Kidney epithelial cell (primary cell): ENCODE measurements at regions not wholly inside any gene's neighbourhood (a gene's known extent, or its start where the extent isn't known, plus 50 kb on each side); places are given as distances from the start of the nearest gene placed in this dataset.

Experiments
- DNase-seq: peaks from one replicate; pipeline ENCODE4 v3.0.0-alpha.2; 2010; ENCODE audit warnings: low read depth
- H3K27me3 ChIP-seq: 2 replicates; pipeline ENCODE4 v1.6.0; 2011; ENCODE audit warnings: low read length; ENCODE audit not compliant: control insufficient read depth, insufficient read depth
- H3K36me3 ChIP-seq: 2 replicates; pipeline ENCODE4 v1.5.1; 2011; ENCODE audit warnings: low read length; ENCODE audit not compliant: control insufficient read depth, insufficient read depth
- H3K4me3 ChIP-seq: 2 replicates; pipeline ENCODE4 v1.5.1; 2011; ENCODE audit warnings: low read depth, mild to moderate bottlenecking, control low read depth, low read length
- TF ChIP-seq, protein P1 (sequence below): IDR thresholded peaks from 2 replicates; pipeline ENCODE4 v1.5.1; 2011; ENCODE audit warnings: mild to moderate bottlenecking, moderate library complexity, low read length, control low read depth, inconsistent platforms; ENCODE audit not compliant: insufficient read depth, poor library complexity, severe bottlenecking

DNA sequence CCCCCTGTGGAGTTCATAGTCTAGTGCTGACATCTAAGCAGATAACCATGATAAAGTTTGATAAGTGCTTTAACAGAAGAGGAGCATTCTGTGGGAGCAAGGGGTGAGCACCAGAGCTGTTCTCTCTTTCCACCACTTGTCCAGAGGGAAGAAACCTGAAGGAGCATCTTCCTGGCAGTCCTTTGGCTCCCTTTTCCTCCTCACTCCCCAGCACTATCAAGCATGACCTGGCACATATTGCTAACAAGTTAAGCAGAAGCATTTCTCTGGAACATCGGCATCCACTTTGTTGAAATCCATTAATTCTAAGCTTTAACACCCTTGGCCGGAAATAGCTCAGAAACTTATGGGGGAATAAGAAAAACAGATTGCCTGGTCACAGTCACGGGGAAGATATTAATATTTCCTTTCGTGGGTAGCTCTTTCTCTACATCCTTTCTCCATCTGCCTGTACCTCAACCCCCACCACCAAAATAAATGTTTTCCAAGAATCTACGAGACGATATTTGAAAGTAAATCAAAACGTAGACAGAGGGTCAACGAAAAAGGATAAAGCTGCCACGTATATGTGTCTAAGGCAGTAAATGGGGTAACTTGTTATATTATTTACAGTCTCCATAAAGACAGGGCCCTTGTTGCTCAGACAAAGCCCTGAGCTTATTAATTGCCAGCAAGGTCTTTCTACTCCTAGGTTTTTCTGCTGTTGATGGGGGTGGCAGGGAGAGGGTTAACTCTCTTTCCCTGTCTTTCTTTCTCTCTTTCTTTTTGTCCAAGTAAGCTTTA is 351.4 kb downstream of the NUF2 start:
- H3K27me3 ChIP-seq = no peaks in the 10 kb centered on the region
- TF ChIP-seq, protein P1, sequence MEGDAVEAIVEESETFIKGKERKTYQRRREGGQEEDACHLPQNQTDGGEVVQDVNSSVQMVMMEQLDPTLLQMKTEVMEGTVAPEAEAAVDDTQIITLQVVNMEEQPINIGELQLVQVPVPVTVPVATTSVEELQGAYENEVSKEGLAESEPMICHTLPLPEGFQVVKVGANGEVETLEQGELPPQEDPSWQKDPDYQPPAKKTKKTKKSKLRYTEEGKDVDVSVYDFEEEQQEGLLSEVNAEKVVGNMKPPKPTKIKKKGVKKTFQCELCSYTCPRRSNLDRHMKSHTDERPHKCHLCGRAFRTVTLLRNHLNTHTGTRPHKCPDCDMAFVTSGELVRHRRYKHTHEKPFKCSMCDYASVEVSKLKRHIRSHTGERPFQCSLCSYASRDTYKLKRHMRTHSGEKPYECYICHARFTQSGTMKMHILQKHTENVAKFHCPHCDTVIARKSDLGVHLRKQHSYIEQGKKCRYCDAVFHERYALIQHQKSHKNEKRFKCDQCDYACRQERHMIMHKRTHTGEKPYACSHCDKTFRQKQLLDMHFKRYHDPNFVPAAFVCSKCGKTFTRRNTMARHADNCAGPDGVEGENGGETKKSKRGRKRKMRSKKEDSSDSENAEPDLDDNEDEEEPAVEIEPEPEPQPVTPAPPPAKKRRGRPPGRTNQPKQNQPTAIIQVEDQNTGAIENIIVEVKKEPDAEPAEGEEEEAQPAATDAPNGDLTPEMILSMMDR = no peak
- H3K36me3 ChIP-seq = no peaks in the 10 kb centered on the region
- no peak overlapping the region for H3K4me3 ChIP-seq
- DNase-seq = no peak

DNA sequence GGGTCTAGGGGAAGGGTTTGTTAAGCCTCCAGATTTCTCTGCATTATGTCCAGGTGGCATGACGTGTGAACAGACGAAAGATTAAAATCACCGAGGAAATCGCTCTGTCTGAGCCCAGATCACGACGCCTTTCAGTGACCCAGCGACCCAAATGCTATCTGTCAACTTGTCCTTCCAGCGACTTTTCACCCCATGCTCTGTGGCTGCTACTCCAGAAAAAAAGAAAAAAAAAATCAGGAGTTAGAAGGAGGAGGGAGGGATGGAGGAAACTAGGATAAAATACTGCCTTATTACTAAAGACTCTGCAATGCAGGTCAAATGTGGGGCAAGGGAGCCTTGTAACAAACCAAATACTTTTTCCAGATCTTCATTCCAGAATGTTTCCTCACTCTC is 352.0 kb downstream of the NUF2 start:
- TF ChIP-seq, protein P1 = no peak
- Histone ChIP-seq H3K27me3 (no peaks in the 10 kb centered on the region), H3K36me3 (no peaks in the 10 kb centered on the region), H3K4me3 (no peak overlapping the region)
- no peak for DNase-seq

DNA sequence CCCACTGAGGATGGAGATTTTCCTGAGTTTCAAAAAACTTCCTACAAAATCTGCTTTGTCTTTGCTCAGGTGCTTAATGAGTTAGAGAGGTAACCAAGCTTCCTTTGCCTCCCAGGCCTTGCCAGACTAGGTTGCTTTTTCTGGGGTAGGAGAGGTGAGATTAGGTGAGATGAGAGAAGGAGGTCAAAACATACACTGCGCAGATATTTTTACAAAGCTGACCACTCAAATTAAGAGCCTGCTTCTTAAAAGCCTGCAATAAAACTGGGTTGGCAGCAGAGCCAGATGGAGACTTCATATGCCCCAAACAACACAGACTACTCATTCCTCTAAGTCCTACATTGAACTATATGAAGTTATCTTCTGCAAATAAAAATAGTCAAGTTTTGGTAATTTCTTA is 352.5 kb downstream of the NUF2 start:
- Histone ChIP-seq H3K27me3 (no peaks in the 10 kb centered on the region), H3K4me3 (no peak overlapping the region), H3K36me3 (no peaks in the 10 kb centered on the region)
- TF ChIP-seq, protein P1 = no peak
- no peak for DNase-seq

DNA sequence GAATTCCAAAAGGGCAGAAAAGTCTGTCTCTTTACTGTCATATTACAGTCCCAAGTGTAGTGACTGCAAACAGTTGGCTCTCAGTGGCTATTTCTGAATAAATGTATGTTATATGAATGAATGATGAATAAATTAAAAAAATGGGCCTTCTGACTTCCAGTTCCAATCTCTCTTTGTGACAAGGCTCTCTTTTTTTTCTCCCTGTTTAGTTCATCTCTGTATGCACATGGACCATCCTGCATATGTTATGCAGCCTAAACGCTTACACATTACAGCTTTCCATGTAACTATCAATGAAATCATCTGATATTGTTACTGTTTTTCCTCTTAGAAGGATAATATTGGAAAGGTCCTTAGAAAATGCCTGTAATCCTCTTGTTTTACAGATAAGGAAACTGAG is 363.0 kb downstream of the NUF2 start:
- no peak for DNase-seq
- Histone ChIP-seq H3K27me3 (no peaks in the 10 kb centered on the region), H3K4me3 (no peak overlapping the region), H3K36me3 (no peaks in the 10 kb centered on the region)
- TF ChIP-seq, protein P1 = no peak

DNA sequence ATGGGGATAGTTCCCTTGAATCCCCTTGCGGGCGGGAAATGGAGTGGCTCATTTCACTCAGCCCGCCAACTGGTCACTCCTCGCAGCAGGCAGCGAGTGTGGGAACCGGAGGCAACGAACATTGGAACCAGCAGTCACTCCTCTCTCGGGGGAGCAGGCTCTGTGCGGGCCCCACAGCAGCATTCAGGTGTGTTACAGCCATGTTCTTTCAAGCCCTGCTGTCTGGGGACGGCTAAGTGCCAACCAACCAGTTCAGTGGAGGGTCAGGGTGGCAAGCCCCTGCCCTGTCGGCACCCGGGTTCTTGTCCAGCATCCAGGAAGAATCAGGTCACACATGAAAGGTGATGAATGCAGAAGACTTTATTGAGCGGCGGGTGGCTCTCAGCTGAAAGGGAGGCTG is 370.5 kb downstream of the NUF2 start:
- DNase-seq = no peak
- TF ChIP-seq, protein P1 = no peak

DNA sequence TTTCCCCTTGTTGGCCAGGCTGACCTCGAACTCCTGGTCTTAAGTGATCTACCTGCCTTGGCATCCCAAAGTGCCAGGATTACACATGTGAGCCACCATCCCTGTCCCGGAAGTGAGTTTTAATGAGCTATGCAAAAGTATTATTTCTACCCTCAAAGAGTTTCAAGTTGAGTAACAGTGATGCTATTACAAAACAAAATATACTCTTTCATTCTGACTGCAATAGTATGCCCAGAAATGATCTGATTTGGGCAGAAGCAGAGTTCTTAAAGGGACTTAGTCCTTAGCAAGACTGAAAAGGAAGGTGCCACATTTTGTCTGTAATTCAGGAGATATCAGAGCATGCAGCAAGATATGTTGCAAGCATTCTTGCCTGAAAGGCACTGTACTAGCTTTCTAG is 375.4 kb downstream of the NUF2 start:
- no peak for DNase-seq
- TF ChIP-seq, protein P1 = no peak
- Histone ChIP-seq H3K4me3 (no peak overlapping the region), H3K27me3 (no peaks in the 10 kb centered on the region), H3K36me3 (no peaks in the 10 kb centered on the region)

More for the DNA sequence above, 370.5 kb downstream of the NUF2 start:
- no peaks in the 10 kb centered on the region for H3K36me3 ChIP-seq
- no peaks in the 10 kb centered on the region for H3K27me3 ChIP-seq
- no peak overlapping the region for H3K4me3 ChIP-seq
